HG03354 (cell line): ENCODE measurements at regions not wholly inside any gene's neighbourhood (a gene's known extent, or its start where the extent isn't known, plus 50 kb on each side); places are given as distances from the start of the nearest gene placed in this dataset.
"Not testable (repeated sequence)": the region's sequence is repeated elsewhere in the genome, so short reads cannot be mapped to it uniquely, and the experiment has no call there.

ENCODE experiments used
- ATAC-seq: cut with Tn5 transposase; IDR thresholded peaks from one replicate; pipeline ENCODE4 v1.9.1; 2021; ENCODE audit warnings: mild to moderate bottlenecking; ENCODE audit not compliant: unreplicated experiment, poor library complexity, severe bottlenecking

DNA sequence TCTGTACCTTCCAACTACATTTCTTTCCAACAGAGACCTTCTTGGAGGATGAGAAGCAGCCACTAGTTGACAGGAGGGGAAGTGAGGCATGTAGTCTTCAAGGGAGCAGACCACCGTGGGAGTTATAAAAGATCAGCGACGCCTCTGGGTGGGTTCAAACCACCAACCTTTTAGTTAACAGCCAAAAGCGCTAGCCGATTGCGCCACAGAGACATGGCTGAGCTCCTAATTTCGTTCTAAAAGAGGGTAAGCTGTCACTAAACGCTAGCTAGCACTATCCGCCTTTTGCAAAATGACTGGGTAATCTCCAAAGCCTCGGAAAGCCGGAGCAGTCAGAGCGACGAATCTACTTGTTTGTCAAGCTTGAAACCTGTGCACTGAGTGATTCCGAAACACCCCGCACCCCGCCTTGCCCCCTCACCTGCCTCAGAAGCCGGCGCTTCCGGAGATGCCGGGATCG lies 135.8 kb downstream of the FAM72B start:
- not testable (repeated sequence) for ATAC-seq

GRCh38 chr1:121048769-121049443 lies 135.2 kb downstream of the FAM72B start:
- not testable (repeated sequence) for ATAC-seq

DNA sequence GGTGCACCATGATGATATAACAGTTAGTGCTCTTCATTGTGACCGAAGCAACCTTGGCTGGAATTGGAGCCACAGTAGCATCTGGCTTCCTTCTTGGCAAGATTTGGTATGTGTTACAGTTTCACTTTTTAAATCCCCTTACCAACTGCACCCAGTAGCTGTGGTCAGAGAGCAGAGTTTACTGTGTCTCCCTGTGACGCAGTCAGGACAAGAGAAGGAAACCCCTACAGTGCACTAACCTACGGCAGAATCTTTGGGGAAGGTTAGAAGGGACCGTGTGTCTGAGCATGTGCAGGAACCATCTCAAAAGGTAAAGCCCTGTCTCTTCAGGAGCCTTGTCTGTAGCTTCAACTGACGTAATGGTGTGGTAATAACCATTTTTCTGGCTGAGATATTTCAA lies 134.0 kb downstream of the FAM72B start:
- not testable (repeated sequence) for ATAC-seq

DNA sequence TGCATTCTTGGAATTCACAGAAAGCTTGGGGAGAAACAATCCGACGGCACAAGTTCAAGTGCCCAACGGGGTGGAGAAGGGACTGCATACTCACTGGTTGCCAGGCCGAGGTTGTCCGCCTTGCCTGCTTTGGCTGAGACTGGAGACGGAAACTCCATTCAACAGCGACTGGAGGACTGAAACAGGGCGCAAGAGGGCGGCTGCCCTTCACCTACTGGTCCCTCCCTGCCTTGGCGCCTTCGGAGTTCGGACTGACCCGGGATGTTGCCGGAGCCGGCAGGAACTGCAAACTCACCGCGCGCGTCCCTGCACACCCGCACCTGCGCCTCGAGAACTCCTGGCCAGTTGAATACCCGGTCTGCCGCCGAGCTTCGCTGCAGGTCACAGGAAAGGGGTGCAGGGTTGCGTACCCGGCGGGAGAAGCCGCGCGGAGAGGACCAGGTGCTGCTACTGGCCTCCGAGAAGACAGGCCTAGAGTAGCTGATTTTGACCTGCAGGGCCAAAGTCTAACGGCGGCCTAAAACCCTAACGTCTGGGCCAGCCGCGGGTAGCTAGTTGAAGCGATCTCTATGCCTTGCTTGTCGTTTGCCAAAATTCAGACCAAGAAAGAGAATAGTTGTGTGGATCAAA lies 132.9 kb downstream of the FAM72B start:
- not testable (repeated sequence) for ATAC-seq

DNA sequence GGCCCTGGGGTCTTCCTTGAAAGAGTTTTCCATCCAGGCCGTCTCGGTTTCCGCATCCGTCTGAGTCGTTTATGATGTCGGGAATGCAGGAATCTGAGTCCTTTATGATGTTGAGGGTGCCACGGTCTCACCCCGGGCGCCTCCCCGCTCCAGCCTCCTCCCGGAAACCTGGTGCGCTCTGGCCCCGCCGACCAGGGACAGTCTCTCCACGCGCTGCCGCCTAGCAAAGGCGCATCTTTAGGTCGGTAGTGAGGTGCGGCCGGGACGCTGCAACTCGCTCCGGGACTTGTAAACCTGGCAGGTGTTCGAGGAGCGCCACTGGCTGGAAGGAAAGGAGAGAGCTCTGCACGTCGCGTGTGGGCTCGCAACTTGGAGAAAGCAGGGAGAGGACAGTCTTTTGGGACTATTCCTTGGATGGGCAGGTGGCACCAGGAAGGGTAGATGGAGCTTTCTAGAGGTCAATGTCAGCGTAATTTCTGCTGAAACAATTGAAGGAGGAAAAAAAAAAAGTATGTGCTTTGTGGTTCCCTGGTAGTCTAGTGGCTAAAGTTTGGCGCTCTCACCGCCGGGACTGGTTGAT lies 132.0 kb downstream of the FAM72B start:
- not testable (repeated sequence) for ATAC-seq

DNA sequence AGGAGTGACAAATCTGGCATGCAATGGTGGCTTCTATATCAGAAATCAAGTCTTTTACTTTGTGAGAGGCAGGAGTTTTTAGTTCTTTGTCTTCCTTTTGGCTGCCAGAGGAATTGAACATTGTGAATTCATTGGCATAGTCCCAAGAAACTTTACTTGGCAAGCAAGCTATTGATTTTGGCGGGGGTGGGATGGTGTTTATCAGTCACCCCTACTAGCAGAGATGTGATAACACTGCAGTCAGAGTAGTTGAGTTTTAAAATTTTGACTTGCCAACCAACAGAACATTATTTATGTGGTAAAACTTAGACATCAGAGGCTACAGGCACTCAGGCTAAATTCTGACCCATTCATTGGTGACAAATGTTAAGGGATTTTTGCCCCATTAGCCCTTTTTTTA lies 129.2 kb downstream of the FAM72B start:
- not testable (repeated sequence) for ATAC-seq

GRCh38 chr1:121066925-121067324 lies 117.2 kb downstream of the FAM72B start:
- not testable (repeated sequence) for ATAC-seq

DNA sequence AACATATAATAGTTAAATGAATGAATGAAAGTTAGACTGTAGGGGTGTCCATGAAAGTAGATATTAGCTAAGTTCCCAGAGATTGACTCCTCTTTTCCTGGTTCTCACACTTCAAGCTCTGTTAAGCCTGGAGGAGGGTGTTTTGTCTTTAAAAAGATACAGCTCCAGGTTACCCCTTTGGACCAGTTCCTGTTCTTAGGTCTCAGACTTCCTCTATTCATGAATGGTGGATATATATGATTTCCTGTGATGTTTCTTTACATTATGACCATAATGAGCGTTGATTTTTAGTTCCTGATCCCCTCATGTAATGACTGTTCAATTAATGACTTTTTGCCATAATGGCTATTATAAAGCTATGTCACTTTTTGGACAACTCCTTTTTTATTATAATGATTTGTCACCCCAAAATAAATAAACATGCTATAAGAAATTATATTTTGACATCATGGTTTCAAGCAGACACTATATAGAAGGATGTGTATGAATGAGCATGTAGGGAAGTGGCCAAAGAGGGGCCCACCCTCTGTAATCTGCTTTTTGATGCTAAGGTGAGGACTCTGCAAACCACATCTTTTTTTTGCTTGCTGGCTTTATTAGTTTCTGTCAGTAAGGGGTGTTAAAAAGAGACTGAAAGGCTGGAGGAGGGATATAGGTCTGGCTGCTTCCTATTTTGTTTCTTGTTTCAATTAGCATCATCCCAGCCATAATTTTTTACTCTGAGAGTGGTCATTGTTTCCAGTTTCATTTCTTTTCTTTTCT lies 115.2 kb downstream of the FAM72B start:
- not testable (repeated sequence) for ATAC-seq

DNA sequence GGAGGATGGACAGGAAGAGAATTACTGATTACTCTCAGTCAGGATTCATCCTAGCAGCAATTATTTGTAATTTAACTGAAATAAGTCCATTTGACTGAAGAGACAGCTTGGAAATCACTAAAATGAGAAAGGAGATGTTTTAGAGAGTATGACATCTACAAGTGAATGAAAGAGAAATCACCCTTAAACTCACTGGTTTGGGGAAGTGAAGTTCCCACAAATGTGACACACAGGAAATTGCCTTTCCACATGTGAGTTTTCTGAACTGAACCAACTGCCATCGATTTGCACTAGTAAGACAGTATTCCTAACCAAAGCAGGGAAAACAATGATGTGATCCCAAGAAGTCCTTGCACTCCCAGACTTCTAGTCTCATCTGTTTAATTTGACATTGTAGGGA lies 110.3 kb downstream of the FAM72B start:
- ATAC-seq: not testable (repeated sequence)

GRCh38 chr1:121075254-121075805 lies 108.8 kb downstream of the FAM72B start:
- ATAC-seq: not testable (repeated sequence)

DNA sequence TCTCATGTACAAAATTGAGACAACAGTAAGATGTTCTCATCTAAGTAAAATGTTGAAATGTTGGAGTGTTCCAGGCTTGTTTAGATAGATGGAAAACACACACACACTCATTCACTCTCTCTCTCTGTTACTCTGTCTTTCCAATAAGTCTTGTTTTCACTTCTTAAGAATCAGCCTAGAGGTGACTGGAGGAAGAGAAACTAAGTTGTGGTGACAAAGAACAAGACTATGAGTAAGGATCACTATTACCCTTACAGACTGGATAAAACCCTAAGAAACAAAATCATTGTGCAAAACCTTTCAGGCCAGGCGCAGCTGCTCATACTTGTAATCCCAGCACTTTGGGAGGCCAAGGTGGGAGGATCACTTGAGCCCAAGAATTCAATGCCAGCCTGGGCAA lies 107.5 kb downstream of the FAM72B start:
- ATAC-seq: peak; percentile 92

- ATAC-seq: not testable (repeated sequence)
These were observed 104.5 kb downstream of the FAM72B start for GRCh38 chr1:121079655-121080054.

DNA sequence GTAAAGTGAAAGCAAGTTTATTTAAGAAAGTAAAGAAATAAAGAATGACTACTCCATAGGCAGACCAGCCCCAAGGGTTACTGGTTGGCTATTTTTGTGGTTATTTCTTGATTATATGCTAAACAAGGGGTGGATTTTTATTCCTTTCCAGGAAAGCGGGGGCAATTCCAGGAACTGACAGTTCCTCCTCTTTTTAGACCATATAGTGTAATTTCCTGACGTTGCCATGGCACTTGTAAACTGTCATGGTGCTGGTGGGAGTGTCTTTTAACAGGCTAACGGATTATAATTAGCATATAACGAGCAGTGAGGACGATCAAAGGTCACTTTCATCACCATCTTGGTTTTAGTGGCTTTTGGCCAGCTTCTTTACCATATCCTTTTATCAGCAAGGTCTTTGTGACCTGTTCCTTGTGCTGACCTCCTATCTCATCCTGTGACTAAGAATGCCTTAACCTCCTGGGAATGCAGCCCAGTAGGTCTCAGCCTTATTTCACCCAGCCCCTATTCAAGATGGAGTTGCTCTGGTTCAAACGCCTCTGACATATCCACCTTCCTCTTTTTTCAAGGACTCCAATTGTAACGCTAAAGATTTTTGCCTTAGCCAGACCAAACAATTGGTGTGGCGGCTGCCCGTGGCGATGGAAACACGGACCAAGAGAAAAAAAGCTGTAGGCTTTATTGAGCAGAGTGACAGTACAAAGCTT lies 103.8 kb downstream of the FAM72B start:
- ATAC-seq: not testable (repeated sequence)

DNA sequence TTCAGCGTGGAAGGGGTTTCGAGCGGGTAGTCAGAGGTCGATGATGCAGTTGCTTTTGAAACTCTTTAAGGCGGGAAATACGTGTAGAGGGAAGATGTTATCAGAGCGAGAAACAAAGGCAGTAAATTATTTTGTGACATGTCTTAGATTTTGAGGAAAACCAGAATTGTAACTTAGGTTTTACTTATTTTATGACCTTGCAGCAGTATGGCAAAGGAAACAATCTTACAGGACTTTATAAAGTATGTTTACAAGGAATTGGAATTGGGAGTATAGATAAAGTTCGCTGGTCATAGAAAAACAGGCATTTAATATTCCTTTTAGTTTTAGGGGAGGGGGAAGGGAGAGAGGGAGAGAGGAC lies 103.3 kb downstream of the FAM72B start:
- not testable (repeated sequence) for ATAC-seq

DNA sequence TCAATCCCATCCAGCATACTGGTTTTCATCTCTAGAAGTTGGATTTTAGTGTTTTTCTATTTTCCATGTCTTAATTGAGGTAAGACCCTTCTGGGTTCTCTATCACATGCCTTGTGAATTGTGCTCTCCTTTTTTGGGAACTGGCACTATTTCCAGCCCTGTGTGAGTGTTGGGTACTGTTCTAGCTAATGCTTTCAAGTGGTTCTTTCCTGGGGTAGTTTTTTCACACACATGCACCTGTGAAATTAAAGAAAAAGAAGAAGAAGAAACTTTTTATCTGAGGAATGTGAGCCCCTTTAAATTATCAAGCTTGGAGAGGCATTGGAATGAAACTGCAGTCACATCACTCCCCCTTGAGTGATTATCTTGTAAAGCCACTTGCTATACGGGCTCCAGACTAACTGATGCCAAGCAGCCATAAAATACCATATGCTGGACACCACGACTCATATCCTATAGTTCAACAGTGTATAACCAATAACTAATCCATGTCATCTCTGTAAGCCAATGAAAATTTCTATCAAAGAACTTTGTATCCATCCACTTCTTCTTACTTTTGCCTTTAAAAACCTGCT lies 102.4 kb downstream of the FAM72B start:
- not testable (repeated sequence) for ATAC-seq

GRCh38 chr1:121082995-121083394 lies 101.1 kb downstream of the FAM72B start:
- not testable (repeated sequence) for ATAC-seq

GRCh38 chr1:121086249-121086648 lies 97.9 kb downstream of the FAM72B start:
- not testable (repeated sequence) for ATAC-seq

- not testable (repeated sequence) for ATAC-seq
These were observed 96.9 kb downstream of the FAM72B start for GRCh38 chr1:121087221-121087620.

DNA sequence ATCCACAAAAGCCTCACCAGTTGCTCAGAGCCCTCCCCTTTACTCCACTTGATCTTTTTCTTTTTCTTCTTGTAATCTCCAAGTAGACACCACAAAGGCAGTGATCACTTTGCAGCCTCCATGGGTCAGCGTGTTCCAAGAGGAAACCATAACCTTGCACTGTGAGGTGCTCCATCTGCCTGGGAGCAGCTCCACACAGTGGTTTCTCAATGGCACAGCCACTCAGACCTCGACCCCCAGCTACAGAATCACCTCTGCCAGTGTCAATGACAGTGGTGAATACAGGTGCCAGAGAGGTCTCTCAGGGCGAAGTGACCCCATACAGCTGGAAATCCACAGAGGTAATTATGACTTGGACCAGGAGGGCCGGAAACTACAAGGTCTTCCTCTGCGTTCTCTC lies 95.6 kb downstream of the FAM72B start:
- ATAC-seq: not testable (repeated sequence)
